ENCODE measurements at regions not wholly inside any gene's neighbourhood (a gene's known extent, or its start where the extent isn't known, plus 50 kb on each side); places are given as distances from the start of the nearest gene placed in this dataset.

DNA sequence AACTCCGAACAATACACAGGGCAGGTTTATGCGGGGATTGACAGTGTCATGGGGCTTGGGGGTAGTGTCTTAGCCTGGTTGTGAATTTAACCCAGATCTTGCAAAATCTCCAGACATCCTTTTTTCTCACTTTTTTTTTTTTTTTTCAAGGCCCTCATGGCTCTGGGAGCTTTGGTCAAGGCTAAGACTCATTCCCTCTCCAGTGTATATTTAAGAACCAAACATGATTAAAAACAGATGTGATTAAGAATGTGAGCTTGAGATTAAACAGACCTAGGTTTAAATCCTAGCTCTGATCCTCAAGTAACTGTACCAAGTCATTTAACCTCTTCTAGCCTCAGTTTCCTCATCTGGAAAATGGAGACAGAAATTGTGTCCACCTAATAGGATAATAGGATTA, 151.7 kb upstream of the FUT8 start:
- CTCF ChIA-PET = interaction anchor here (1.0 to 1.5 kb wide), 3 partner anchors 38 to 97 kb away, joined by 3 to 4 read pairs (median 3); no protein-coding TSS in a partner anchor
- DNase-seq (ENCODE audit: low read depth in 1 of 2, low spot score in 1 of 2) (no peak), FAIRE-seq (no peak), ATAC-seq (no peak)
- peaks cover 28% of the 10 kb centered on the region for H3K4me1 ChIP-seq
- POLR2A ChIA-PET = interaction anchor here (1.2 kb wide), 1 partner anchor 151 kb away, joined by 4 read pairs; no protein-coding TSS in a partner anchor
- H3K27ac ChIP-seq = peak overlapping the region in 1 of 2 experiments; percentile 90; a peak in 3 of 6 replicates
- no peak overlapping the region for H3K4me2 ChIP-seq
- TF ChIP-seq SMC3 (IDR thresholded peaks at IDR 0.05) = no peak
- TF ChIP-seq TP53 (CRISPR knock-in tag; IDR thresholded peaks at IDR 0.05) = no peak
- no peak for TF ChIP-seq FOSL2 (IDR thresholded peaks at IDR 0.05)
- no peak for TF ChIP-seq FOSL2 (CRISPR knock-in tag; IDR thresholded peaks at IDR 0.05)
- no peak for TF ChIP-seq HDAC2 (IDR thresholded peaks at IDR 0.05)
- no peak for TF ChIP-seq HOXB13 (CRISPR knock-in tag; IDR thresholded peaks at IDR 0.05; ENCODE audit: low read depth)
- 0 out of 3 replicates have a peak, but pooled peaks cover 5% of the 10 kb centered on the region for H3K9me3 ChIP-seq
- H3K4me3 ChIP-seq = no peak overlapping the region
- WGBS (ENCODE audit: missing lambda C conversion rate) = 86% methylated on average over 2 of the region's 2 CpGs

- WGBS (ENCODE audit: missing lambda C conversion rate) = 83% methylated on average over 1 of the region's 1 CpG
- Histone ChIP-seq H3K4me1 (peaks cover 21% of the 10 kb centered on the region), H3K4me3 (no peak overlapping the region), H3K4me2 (no peak overlapping the region), H3K9me3 (0 out of 3 replicates have a peak, but pooled peaks cover 5% of the 10 kb centered on the region), H3K27ac (peak overlapping the region in 1 of 2 experiments; percentile 50; a peak in 3 of 6 replicates)
- DNase-seq (ENCODE audit: low read depth in 1 of 2, low spot score in 1 of 2) (no peak), ATAC-seq (peak in 1 of 2 experiments; percentile 14; a peak in 1 of 6 replicates), FAIRE-seq (no peak)
- TF ChIP-seq CHD4 (IDR thresholded peaks at IDR 0.05; ENCODE audit: borderline replicate concordance) (no peak), PBX3 (IDR thresholded peaks at IDR 0.05) (no peak), BHLHE40 (IDR thresholded peaks at IDR 0.05; ENCODE audit: low read depth, low read length) (no peak), SMC3 (IDR thresholded peaks at IDR 0.05) (no peak), NR3C1 (IDR thresholded peaks at IDR 0.05) (no peak)
- TF ChIP-seq, protein P1, sequence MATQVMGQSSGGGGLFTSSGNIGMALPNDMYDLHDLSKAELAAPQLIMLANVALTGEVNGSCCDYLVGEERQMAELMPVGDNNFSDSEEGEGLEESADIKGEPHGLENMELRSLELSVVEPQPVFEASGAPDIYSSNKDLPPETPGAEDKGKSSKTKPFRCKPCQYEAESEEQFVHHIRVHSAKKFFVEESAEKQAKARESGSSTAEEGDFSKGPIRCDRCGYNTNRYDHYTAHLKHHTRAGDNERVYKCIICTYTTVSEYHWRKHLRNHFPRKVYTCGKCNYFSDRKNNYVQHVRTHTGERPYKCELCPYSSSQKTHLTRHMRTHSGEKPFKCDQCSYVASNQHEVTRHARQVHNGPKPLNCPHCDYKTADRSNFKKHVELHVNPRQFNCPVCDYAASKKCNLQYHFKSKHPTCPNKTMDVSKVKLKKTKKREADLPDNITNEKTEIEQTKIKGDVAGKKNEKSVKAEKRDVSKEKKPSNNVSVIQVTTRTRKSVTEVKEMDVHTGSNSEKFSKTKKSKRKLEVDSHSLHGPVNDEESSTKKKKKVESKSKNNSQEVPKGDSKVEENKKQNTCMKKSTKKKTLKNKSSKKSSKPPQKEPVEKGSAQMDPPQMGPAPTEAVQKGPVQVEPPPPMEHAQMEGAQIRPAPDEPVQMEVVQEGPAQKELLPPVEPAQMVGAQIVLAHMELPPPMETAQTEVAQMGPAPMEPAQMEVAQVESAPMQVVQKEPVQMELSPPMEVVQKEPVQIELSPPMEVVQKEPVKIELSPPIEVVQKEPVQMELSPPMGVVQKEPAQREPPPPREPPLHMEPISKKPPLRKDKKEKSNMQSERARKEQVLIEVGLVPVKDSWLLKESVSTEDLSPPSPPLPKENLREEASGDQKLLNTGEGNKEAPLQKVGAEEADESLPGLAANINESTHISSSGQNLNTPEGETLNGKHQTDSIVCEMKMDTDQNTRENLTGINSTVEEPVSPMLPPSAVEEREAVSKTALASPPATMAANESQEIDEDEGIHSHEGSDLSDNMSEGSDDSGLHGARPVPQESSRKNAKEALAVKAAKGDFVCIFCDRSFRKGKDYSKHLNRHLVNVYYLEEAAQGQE (IDR thresholded peaks at IDR 0.05) = no peak
- ChIA-PET POLR2A (interaction anchor here (1.2 kb wide), 1 partner anchor 150 kb away, joined by 4 read pairs; no protein-coding TSS in a partner anchor), CTCF (interaction anchor here (1.1 to 1.5 kb wide), 2 partner anchors 38 to 97 kb away, joined by 3 to 4 read pairs; no protein-coding TSS in a partner anchor)
Measured at GRCh38 chr14:65261425-65261920, 151.1 kb upstream of the FUT8 start.

- POLR2A ChIA-PET = interaction anchor here (1.2 kb wide), 1 partner anchor 150 kb away, joined by 4 read pairs; no protein-coding TSS in a partner anchor
- DNase-seq (ENCODE audit: low read depth in 1 of 2, low spot score in 1 of 2) (no peak), FAIRE-seq (no peak), ATAC-seq (no peak)
- Histone ChIP-seq H3K9me3 (0 out of 3 replicates have a peak, but pooled peaks cover 5% of the 10 kb centered on the region), H3K4me3 (no peak overlapping the region), H3K4me1 (peaks cover 17% of the 10 kb centered on the region), H3K27ac (peak overlapping the region in 1 of 2 experiments; percentile 50; a peak in 3 of 6 replicates), H3K4me2 (no peak overlapping the region)
- CTCF ChIA-PET = interaction anchor here (1.1 to 1.5 kb wide), 2 partner anchors 37 to 98 kb away, joined by 3 to 4 read pairs; no protein-coding TSS in a partner anchor
- 59% methylated on average over 3 of the region's 3 CpGs for WGBS (ENCODE audit: missing lambda C conversion rate)
- TF ChIP-seq ZC3H11A (IDR thresholded peaks at IDR 0.05) (no peak), ZNF302 (CRISPR knock-in tag; IDR thresholded peaks at IDR 0.05) (no peak), BHLHE40 (IDR thresholded peaks at IDR 0.05; ENCODE audit: low read depth, low read length) (no peak), TP53 (CRISPR knock-in tag; IDR thresholded peaks at IDR 0.05) (no peak), CHD4 (IDR thresholded peaks at IDR 0.05; ENCODE audit: borderline replicate concordance) (no peak), EHMT2 (IDR thresholded peaks at IDR 0.05; ENCODE audit: low read depth) (no peak), FOXS1 (CRISPR knock-in tag; IDR thresholded peaks at IDR 0.05) (no peak), RCOR1 (IDR thresholded peaks at IDR 0.05; ENCODE audit: low read depth, low read length) (no peak), PHF8 (IDR thresholded peaks at IDR 0.05; ENCODE audit: borderline replicate concordance, low read depth) (no peak)
- TF ChIP-seq, protein P2, sequence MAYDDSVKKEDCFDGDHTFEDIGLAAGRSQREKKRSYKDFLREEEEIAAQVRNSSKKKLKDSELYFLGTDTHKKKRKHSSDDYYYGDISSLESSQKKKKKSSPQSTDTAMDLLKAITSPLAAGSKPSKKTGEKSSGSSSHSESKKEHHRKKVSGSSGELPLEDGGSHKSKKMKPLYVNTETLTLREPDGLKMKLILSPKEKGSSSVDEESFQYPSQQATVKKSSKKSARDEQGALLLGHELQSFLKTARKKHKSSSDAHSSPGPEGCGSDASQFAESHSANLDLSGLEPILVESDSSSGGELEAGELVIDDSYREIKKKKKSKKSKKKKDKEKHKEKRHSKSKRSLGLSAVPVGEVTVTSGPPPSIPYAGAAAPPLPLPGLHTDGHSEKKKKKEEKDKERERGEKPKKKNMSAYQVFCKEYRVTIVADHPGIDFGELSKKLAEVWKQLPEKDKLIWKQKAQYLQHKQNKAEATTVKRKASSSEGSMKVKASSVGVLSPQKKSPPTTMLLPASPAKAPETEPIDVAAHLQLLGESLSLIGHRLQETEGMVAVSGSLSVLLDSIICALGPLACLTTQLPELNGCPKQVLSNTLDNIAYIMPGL (CRISPR knock-in tag; IDR thresholded peaks at IDR 0.05; ENCODE audit: borderline replicate concordance) = no peak
- TF ChIP-seq, protein P3, sequence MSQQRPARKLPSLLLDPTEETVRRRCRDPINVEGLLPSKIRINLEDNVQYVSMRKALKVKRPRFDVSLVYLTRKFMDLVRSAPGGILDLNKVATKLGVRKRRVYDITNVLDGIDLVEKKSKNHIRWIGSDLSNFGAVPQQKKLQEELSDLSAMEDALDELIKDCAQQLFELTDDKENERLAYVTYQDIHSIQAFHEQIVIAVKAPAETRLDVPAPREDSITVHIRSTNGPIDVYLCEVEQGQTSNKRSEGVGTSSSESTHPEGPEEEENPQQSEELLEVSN (IDR thresholded peaks at IDR 0.05; ENCODE audit: borderline replicate concordance, low read depth) = no peak
- TF ChIP-seq, protein P4, sequence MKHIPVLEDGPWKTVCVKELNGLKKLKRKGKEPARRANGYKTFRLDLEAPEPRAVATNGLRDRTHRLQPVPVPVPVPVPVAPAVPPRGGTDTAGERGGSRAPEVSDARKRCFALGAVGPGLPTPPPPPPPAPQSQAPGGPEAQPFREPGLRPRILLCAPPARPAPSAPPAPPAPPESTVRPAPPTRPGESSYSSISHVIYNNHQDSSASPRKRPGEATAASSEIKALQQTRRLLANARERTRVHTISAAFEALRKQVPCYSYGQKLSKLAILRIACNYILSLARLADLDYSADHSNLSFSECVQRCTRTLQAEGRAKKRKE (CRISPR knock-in tag; IDR thresholded peaks at IDR 0.05; ENCODE audit: low read depth) = no peak
Measured at GRCh38 chr14:65261946-65262345, 150.6 kb upstream of the FUT8 start.

All from A549 (cell line).